ENCODE measurements at regions not wholly inside any gene's neighbourhood (a gene's known extent, or its start where the extent isn't known, plus 50 kb on each side); places are given as distances from the start of the nearest gene placed in this dataset.

DNA sequence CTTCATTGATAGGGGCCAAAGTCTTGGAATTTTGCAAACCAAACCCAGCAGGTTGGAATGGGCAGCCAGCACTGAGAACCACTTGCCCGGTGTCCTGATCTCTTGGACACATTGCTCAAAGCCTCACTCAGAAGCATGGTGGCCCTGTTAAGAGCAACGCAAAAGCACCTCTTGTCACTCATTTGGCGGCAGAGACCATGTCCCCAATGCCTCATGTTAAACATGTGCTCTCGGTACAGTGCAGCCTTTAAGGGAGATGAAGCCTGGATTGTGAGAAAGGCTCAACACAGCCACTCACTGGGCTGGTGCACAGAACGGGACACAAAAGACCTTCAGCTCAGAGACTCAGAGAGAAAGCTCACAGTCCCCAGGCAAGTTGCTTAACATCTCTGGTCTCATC is 298.4 kb upstream of the PRDM1 start:
- Histone ChIP-seq H3K36me3 (ENCODE audit: control insufficient read depth in 4 of 4, insufficient read depth in 3 of 4, low read depth in 1 of 4, low read length in 3 of 4) (no peaks in the 10 kb centered on the region), H3K27me3 (ENCODE audit: control insufficient read depth in 4 of 4, insufficient read depth in 4 of 4, low read length in 3 of 4) (no peaks in the 10 kb centered on the region), H3K9me3 (ENCODE audit: control insufficient read depth in 4 of 4, low read length in 3 of 4) (no peaks in the 10 kb centered on the region), H3K4me3 (ENCODE audit: low read depth in 1 of 3, low read length in 3 of 3) (no peak overlapping the region), H3K9ac (ENCODE audit: low read depth in 1 of 2, low read length in 2 of 2) (no peak overlapping the region), H3K27ac (ENCODE audit: low read depth in 1 of 2, low read length in 2 of 2) (no peak overlapping the region), H3K4me1 (ENCODE audit: control insufficient read depth in 4 of 4, insufficient read depth in 4 of 4, low read length in 3 of 4) (peaks cover 5 to 16% (median 13%) of the 10 kb centered on the region in 4 donors)
- TF ChIP-seq SP1 (IDR thresholded peaks at IDR 0.05) (no peak), ATF3 (IDR thresholded peaks at IDR 0.05) (no peak), HNF4A (conservative IDR thresholded peaks at IDR 0.05) (no peak), RAD21 (IDR thresholded peaks at IDR 0.05) (no peak), REST (IDR thresholded peaks at IDR 0.05) (no peak), YY1 (IDR thresholded peaks at IDR 0.05) (no peak), GABPA (IDR thresholded peaks at IDR 0.05 in 1 of 2, conservative IDR thresholded peaks at IDR 0.05 in 1 of 2) (no peak), EGR1 (IDR thresholded peaks at IDR 0.05; ENCODE audit: low read depth in 2 of 2) (no peak), JUND (IDR thresholded peaks at IDR 0.05) (no peak), TAF1 (conservative IDR thresholded peaks at IDR 0.05) (no peak), FOXA2 (IDR thresholded peaks at IDR 0.05) (no peak), FOXA1 (IDR thresholded peaks at IDR 0.05) (no peak), CTCF (IDR thresholded peaks at IDR 0.05; ENCODE audit: low read depth, low read length, missing input control) (no peak), RXRA (IDR thresholded peaks at IDR 0.05) (no peak), HNF4G (IDR thresholded peaks at IDR 0.05) (no peak), NR2F2 (IDR thresholded peaks at IDR 0.05) (no peak)
- TF ChIP-seq, protein P1, sequence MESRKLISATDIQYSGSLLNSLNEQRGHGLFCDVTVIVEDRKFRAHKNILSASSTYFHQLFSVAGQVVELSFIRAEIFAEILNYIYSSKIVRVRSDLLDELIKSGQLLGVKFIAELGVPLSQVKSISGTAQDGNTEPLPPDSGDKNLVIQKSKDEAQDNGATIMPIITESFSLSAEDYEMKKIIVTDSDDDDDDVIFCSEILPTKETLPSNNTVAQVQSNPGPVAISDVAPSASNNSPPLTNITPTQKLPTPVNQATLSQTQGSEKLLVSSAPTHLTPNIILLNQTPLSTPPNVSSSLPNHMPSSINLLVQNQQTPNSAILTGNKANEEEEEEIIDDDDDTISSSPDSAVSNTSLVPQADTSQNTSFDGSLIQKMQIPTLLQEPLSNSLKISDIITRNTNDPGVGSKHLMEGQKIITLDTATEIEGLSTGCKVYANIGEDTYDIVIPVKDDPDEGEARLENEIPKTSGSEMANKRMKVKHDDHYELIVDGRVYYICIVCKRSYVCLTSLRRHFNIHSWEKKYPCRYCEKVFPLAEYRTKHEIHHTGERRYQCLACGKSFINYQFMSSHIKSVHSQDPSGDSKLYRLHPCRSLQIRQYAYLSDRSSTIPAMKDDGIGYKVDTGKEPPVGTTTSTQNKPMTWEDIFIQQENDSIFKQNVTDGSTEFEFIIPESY (IDR thresholded peaks at IDR 0.05) = no peak
- TF ChIP-seq, protein P2, sequence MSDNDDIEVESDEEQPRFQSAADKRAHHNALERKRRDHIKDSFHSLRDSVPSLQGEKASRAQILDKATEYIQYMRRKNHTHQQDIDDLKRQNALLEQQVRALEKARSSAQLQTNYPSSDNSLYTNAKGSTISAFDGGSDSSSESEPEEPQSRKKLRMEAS (IDR thresholded peaks at IDR 0.05) = no peak
- 97% methylated on average over 5 of the region's 5 CpGs for WGBS
- DNase-seq (ENCODE audit: low spot score) = no peak
